ENCODE measurements at regions not wholly inside any gene's neighbourhood (a gene's known extent, or its start where the extent isn't known, plus 50 kb on each side); places are given as distances from the start of the nearest gene placed in this dataset.
"Not testable (repeated sequence)": the region's sequence is repeated elsewhere in the genome, so short reads cannot be mapped to it uniquely, and the experiment has no call there.

DNA sequence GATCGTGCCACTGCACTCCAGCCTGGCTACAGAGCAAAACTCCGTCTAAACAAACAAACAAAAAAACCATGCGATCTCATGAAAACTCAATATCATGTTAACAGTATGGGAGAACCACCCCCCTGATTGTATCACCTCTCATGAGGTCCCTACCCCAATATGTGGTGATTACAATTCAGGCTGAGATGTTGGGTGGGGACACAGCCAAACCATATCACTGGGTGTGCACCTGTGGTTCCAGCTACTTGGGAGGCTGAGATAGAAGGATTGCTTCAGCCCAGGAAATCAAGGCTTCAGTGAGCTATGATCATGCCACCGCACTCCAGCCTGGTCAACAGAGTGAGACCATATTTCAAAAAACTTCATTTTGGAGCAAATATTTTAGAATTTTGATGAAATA lies 1094.7 kb upstream of the CDH8 start (continued):
- TF ChIP-seq SIN3A (IDR thresholded peaks at IDR 0.05; ENCODE audit: low read depth, low read length): no peak
- TF ChIP-seq, protein P1, sequence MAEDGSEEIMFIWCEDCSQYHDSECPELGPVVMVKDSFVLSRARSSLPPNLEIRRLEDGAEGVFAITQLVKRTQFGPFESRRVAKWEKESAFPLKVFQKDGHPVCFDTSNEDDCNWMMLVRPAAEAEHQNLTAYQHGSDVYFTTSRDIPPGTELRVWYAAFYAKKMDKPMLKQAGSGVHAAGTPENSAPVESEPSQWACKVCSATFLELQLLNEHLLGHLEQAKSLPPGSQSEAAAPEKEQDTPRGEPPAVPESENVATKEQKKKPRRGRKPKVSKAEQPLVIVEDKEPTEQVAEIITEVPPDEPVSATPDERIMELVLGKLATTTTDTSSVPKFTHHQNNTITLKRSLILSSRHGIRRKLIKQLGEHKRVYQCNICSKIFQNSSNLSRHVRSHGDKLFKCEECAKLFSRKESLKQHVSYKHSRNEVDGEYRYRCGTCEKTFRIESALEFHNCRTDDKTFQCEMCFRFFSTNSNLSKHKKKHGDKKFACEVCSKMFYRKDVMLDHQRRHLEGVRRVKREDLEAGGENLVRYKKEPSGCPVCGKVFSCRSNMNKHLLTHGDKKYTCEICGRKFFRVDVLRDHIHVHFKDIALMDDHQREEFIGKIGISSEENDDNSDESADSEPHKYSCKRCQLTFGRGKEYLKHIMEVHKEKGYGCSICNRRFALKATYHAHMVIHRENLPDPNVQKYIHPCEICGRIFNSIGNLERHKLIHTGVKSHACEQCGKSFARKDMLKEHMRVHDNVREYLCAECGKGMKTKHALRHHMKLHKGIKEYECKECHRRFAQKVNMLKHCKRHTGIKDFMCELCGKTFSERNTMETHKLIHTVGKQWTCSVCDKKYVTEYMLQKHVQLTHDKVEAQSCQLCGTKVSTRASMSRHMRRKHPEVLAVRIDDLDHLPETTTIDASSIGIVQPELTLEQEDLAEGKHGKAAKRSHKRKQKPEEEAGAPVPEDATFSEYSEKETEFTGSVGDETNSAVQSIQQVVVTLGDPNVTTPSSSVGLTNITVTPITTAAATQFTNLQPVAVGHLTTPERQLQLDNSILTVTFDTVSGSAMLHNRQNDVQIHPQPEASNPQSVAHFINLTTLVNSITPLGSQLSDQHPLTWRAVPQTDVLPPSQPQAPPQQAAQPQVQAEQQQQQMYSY (CRISPR knock-in tag; IDR thresholded peaks at IDR 0.05): no peak

- DNase-seq (ENCODE audit: low read depth, low spot score) (no peak), FAIRE-seq (no peak), ATAC-seq (no peak)
- Histone ChIP-seq H3K27me3 (replicated peaks in 1 of 2; ENCODE audit: control insufficient read depth in 2 of 2, insufficient read depth in 2 of 2, low read length in 1 of 2) (no peaks in the 10 kb centered on the region), H3K4me3 (no peak overlapping the region), H3K4me1 (ENCODE audit: control insufficient read depth, insufficient read depth, low read length) (no peaks in the 10 kb centered on the region), H3K9me3 (replicated peaks; ENCODE audit: control insufficient read depth, insufficient read depth, low read length) (no peaks in the 10 kb centered on the region), H3K4me2 (ENCODE audit: control insufficient read depth, insufficient read depth) (no peak overlapping the region), H3K36me3 (ENCODE audit: control insufficient read depth in 2 of 2, insufficient read depth in 2 of 2, low read length in 1 of 2) (no peaks in the 10 kb centered on the region), H3K79me2 (ENCODE audit: control insufficient read depth, insufficient read depth, low read length) (no peaks in the 10 kb centered on the region), H3K9ac (ENCODE audit: control insufficient read depth, insufficient read depth, low read length) (no peak overlapping the region), H4K20me1 (ENCODE audit: control insufficient read depth, insufficient read depth) (no peaks in the 10 kb centered on the region), H2AFZ (ENCODE audit: control insufficient read depth, low read depth, low read length) (no peak overlapping the region), H3K27ac (ENCODE audit: control insufficient read depth, insufficient read depth) (no peak overlapping the region)
- no TSS peak for BruUV-seq (replicated peaks)
- RAD21 ChIA-PET (ENCODE audit: unreplicated experiment): no interaction called here
- CTCF ChIA-PET: no interaction called here
- in situ Hi-C loops (cut with MboI) (no loop called here), intact Hi-C loops (cut with micrococcal nuclease; ENCODE audit: unreplicated experiment) (no loop called here)
- SMC1A ChIA-PET (ENCODE audit: uncharacterized antibody, unreplicated experiment): no interaction called here
- POLR2A ChIA-PET: no interaction called here
- 62% methylated on average over 30 of the region's 46 CpGs for WGBS (ENCODE audit: insufficient coverage, insufficient replicate concordance, low lambda C conversion rate, missing lambda C conversion rate)
- TF ChIP-seq IRF3 (IDR thresholded peaks at IDR 0.05) (no peak), MYC (IDR thresholded peaks at IDR 0.05; ENCODE audit: insufficient read depth, insufficient read length, insufficient replicate concordance, low read length, severe bottlenecking) (no peak)
These were observed 1093.3 kb upstream of the CDH8 start for GRCh38 chr16:63129411-63130125.

- H3K9ac ChIP-seq (ENCODE audit: control insufficient read depth, insufficient read depth, low read length); DNase-seq (ENCODE audit: low read depth, low spot score); H3K79me2 ChIP-seq (ENCODE audit: control insufficient read depth, insufficient read depth, low read length); BruUV-seq (replicated peaks); ATAC-seq; intact Hi-C loops (cut with micrococcal nuclease; ENCODE audit: unreplicated experiment); in situ Hi-C loops (cut with MboI); H3K9me3 ChIP-seq (replicated peaks; ENCODE audit: control insufficient read depth, insufficient read depth, low read length); SMC1A ChIA-PET (ENCODE audit: uncharacterized antibody, unreplicated experiment); H3K4me3 ChIP-seq; POLR2A ChIA-PET; H3K27me3 ChIP-seq (replicated peaks in 1 of 2; ENCODE audit: control insufficient read depth in 2 of 2, insufficient read depth in 2 of 2, low read length in 1 of 2); H3K36me3 ChIP-seq (ENCODE audit: control insufficient read depth in 2 of 2, insufficient read depth in 2 of 2, low read length in 1 of 2); FAIRE-seq; H2AFZ ChIP-seq (ENCODE audit: control insufficient read depth, low read depth, low read length); CTCF ChIA-PET; H4K20me1 ChIP-seq (ENCODE audit: control insufficient read depth, insufficient read depth); H3K4me1 ChIP-seq (ENCODE audit: control insufficient read depth, insufficient read depth, low read length); H3K27ac ChIP-seq (ENCODE audit: control insufficient read depth, insufficient read depth); H3K4me2 ChIP-seq (ENCODE audit: control insufficient read depth, insufficient read depth); RAD21 ChIA-PET (ENCODE audit: unreplicated experiment): not testable (repeated sequence)
- WGBS (ENCODE audit: insufficient coverage, insufficient replicate concordance, low lambda C conversion rate, missing lambda C conversion rate): 74% methylated on average over 18 of the region's 23 CpGs
These were observed 1083.7 kb upstream of the CDH8 start for GRCh38 chr16:63119905-63120304.
